IMR-90 (cell line): ENCODE measurements at regions not wholly inside any gene's neighbourhood (a gene's known extent, or its start where the extent isn't known, plus 50 kb on each side); places are given as distances from the start of the nearest gene placed in this dataset.

Experiments
- ATAC-seq: fragments of 200-7000 bp; cut with Tn5 transposase; 2 replicates; pipeline ENCODE4 v1.9.1; 2020; ENCODE audit warnings: low read depth, mild to moderate bottlenecking, moderate library complexity
- BruUV-seq: library from RNA; stranded (reverse); fragments of 400-500 nt; replicated peaks from 2 replicates; lab custom pipeline; 2021; lab: Mats Ljungman, UMichigan
- CTCF ChIA-PET: fragments of 300-600 bp; formaldehyde crosslinking; extraction: SDS; loops from one replicate; lab custom pipeline; 2021; ENCODE audit warnings: antibody characterized with exemption; lab: Yijun Ruan, JAX
- POLR2A ChIA-PET: fragments of 300-600 bp; sonication (Branson Sonifier 250); formaldehyde crosslinking; loops from one replicate; lab custom pipeline; 2022; ENCODE audit warnings: antibody characterized with exemption; ENCODE audit not compliant: unreplicated experiment; lab: Charles Lee
- DNase-seq: peaks from one replicate; pipeline ENCODE4 v3.0.0; 2013
- H2AFZ ChIP-seq: replicated peaks from 2 replicates; pipeline ENCODE3; 2013; ENCODE audit warnings: low read length, mild to moderate bottlenecking; ENCODE audit not compliant: poor library complexity
- H2AK5ac ChIP-seq: 2 replicates; pipeline ENCODE4 v1.6.1; 2013; ENCODE audit warnings: low read depth, low read length, inconsistent platforms
- H2AK9ac ChIP-seq: replicated peaks from 2 replicates; pipeline ENCODE3; 2013; ENCODE audit warnings: mild to moderate bottlenecking, low read depth, low read length, moderate library complexity; ENCODE audit not compliant: poor library complexity
- H2BK120ac ChIP-seq: 2 replicates; pipeline ENCODE4 v1.6.1; 2013; ENCODE audit warnings: low read depth, low read length, inconsistent platforms
- H2BK15ac ChIP-seq: 3 replicates; pipeline ENCODE4 v1.6.1; 2013; ENCODE audit warnings: low read depth, low read length, inconsistent platforms
- H2BK20ac ChIP-seq: 2 replicates; pipeline ENCODE4 v1.6.1; 2013; ENCODE audit warnings: low read depth, mild to moderate bottlenecking, inconsistent platforms, low read length, moderate library complexity
- H2BK5ac ChIP-seq: 2 replicates; pipeline ENCODE4 v1.6.1; 2013; ENCODE audit warnings: mild to moderate bottlenecking, low read depth, low read length, inconsistent platforms; ENCODE audit not compliant: poor library complexity, severe bottlenecking
- H3K14ac ChIP-seq: replicated peaks from 2 replicates; pipeline ENCODE4 v1.6.1; 2013; ENCODE audit warnings: low read depth, low read length, inconsistent platforms
- H3K18ac ChIP-seq: 2 replicates; pipeline ENCODE4 v1.6.1; 2013; ENCODE audit warnings: low read depth, low read length, control low read depth
- H3K23ac ChIP-seq: 2 replicates; pipeline ENCODE4 v1.6.1; 2013; ENCODE audit warnings: low read depth, low read length, inconsistent platforms
- H3K27ac ChIP-seq: 2 replicates; pipeline ENCODE4 v1.5.1; 2013; ENCODE audit warnings: mild to moderate bottlenecking, control low read depth, low read length; ENCODE audit not compliant: insufficient read depth
- H3K27me3 ChIP-seq: 2 replicates; pipeline ENCODE4 v1.6.1; 2013; ENCODE audit warnings: low read length; ENCODE audit not compliant: control insufficient read depth, insufficient read depth
- H3K36me3 ChIP-seq: 2 replicates; pipeline ENCODE4 v1.6.1; 2013; ENCODE audit warnings: low read length, mixed read lengths; ENCODE audit not compliant: control insufficient read depth, insufficient read depth
- H3K4ac ChIP-seq: 2 replicates; pipeline ENCODE4 v1.6.1; 2013; ENCODE audit warnings: low read depth, low read length, inconsistent platforms
- H3K4me1 ChIP-seq: 2 replicates; pipeline ENCODE4 v1.6.1; 2013; ENCODE audit warnings: low read length, mixed read lengths; ENCODE audit not compliant: control insufficient read depth, insufficient read depth
- H3K4me2 ChIP-seq: 2 replicates; pipeline ENCODE4 v1.6.1; 2013; ENCODE audit warnings: low read depth, mild to moderate bottlenecking, control low read depth, low read length, moderate library complexity
- H3K4me3 ChIP-seq: 2 replicates; pipeline ENCODE4 v1.5.1; 2013; ENCODE audit warnings: low read depth, mild to moderate bottlenecking, control low read depth, low read length, moderate library complexity; ENCODE audit not compliant: insufficient read depth
- H3K56ac ChIP-seq: 2 replicates; pipeline ENCODE4 v1.6.1; 2013; ENCODE audit warnings: low read length, inconsistent platforms; ENCODE audit not compliant: insufficient read depth; ENCODE audit errors: extremely low read depth
- H3K79me1 ChIP-seq, 2 experiments: 2 replicates each; pipeline ENCODE4 v1.6.1; 2013; ENCODE audit warnings: low read length in 2 of 2, inconsistent platforms in 1 of 2, low read depth in 1 of 2
- H3K9ac ChIP-seq: 2 replicates; pipeline ENCODE4 v1.6.1; 2013; ENCODE audit warnings: low read depth, low read length, control low read depth
- H3K9me1 ChIP-seq: 2 replicates; pipeline ENCODE4 v1.6.1; 2013; ENCODE audit warnings: low read length, inconsistent platforms; ENCODE audit not compliant: insufficient read depth
- H3K9me3 ChIP-seq: 2 replicates; pipeline ENCODE4 v1.6.1; 2013; ENCODE audit warnings: low read length; ENCODE audit not compliant: control insufficient read depth, insufficient read depth
- H4K20me1 ChIP-seq: 2 replicates; pipeline ENCODE4 v1.6.1; 2013; ENCODE audit warnings: low read length, inconsistent platforms; ENCODE audit not compliant: insufficient read depth
- H4K5ac ChIP-seq: 2 replicates; pipeline ENCODE4 v1.6.1; 2013; ENCODE audit warnings: mild to moderate bottlenecking, low read depth, low read length, control low read depth
- H4K8ac ChIP-seq, 2 experiments: 2 replicates each; pipeline ENCODE4 v1.6.1; 2013; ENCODE audit warnings: low read depth in 2 of 2, low read length in 2 of 2, control low read depth in 1 of 2, inconsistent platforms in 1 of 2
- H4K91ac ChIP-seq: 2 replicates; pipeline ENCODE4 v1.6.1; 2013; ENCODE audit warnings: low read depth, low read length, inconsistent platforms; ENCODE audit not compliant: insufficient read depth
- CHD1 ChIP-seq: IDR thresholded peaks from 2 replicates; pipeline ENCODE4 v1.6.1; 2012; ENCODE audit warnings: low read depth, low read length, improper control_type of control experiment
- CTCF ChIP-seq: conservative IDR thresholded peaks from 2 replicates; pipeline ENCODE4 v1.5.1; 2012; ENCODE audit warnings: mild to moderate bottlenecking, low read depth, low read length, improper control_type of control experiment
- NFE2L2 ChIP-seq: fragments of 150-350 bp; IDR thresholded peaks from 2 replicates; pipeline ENCODE4 v1.6.1; 2016; ENCODE audit warnings: low read depth, mild to moderate bottlenecking, low read length
- dilution Hi-C: fragments of 300-500 bp; cut with HindIII; formaldehyde crosslinking; loops from one replicate; pipeline ENCODE4 v1.14.3; 2018; ENCODE audit warnings: low sequenced_read_pairs; ENCODE audit not compliant: unreplicated experiment
- in situ Hi-C: fragments of 300-500 bp; cut with MboI; formaldehyde crosslinking; loops from 3 replicates; pipeline ENCODE4 v1.14.3; 2019; ENCODE audit warnings: low sequenced_read_pairs, inconsistent platforms, mixed read lengths
- intact Hi-C: fragments of 100-400 bp; cut with micrococcal nuclease; formaldehyde crosslinking; loops from 2 replicates; pipeline ENCODE4 v1.10.0; 2022
- TF ChIP-seq, protein P1 (sequence below): fragments of 150-350 bp; IDR thresholded peaks from 2 replicates; pipeline ENCODE4 v1.6.1; 2016; ENCODE audit warnings: low read depth, mild to moderate bottlenecking, low read length, moderate library complexity, borderline replicate concordance

GRCh38 chr15:31806106-31806505, 224.2 kb upstream of the CHRNA7 start:
- ATAC-seq, result no peak
- POLR2A ChIA-PET, result no interaction called here
- no peak overlapping the region for H3K23ac ChIP-seq

More at GRCh38 chr15:31806106-31806505, 224.2 kb upstream of the CHRNA7 start:
- H2BK15ac ChIP-seq, result no peak overlapping the region
- intact Hi-C loops, result no loop called here
- BruUV-seq, result no TSS peak
- no peaks in the 10 kb centered on the region for H3K27me3 ChIP-seq
- H2AFZ ChIP-seq, result no peak overlapping the region
- no peak overlapping the region for H3K9ac ChIP-seq
- H3K14ac ChIP-seq, result no peak overlapping the region
- H3K4ac ChIP-seq, result no peak overlapping the region
- no peak for TF ChIP-seq NFE2L2
- TF ChIP-seq, protein P1, sequence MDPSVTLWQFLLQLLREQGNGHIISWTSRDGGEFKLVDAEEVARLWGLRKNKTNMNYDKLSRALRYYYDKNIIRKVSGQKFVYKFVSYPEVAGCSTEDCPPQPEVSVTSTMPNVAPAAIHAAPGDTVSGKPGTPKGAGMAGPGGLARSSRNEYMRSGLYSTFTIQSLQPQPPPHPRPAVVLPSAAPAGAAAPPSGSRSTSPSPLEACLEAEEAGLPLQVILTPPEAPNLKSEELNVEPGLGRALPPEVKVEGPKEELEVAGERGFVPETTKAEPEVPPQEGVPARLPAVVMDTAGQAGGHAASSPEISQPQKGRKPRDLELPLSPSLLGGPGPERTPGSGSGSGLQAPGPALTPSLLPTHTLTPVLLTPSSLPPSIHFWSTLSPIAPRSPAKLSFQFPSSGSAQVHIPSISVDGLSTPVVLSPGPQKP, result no peak
- no peak for TF ChIP-seq CHD1
- no peak for TF ChIP-seq CTCF
- H2AK5ac ChIP-seq, result no peak overlapping the region
- no peak overlapping the region for H4K5ac ChIP-seq
- H3K27ac ChIP-seq, result no peak overlapping the region
- H2AK9ac ChIP-seq, result no peak overlapping the region
- no peak overlapping the region for H2BK20ac ChIP-seq
- H3K9me1 ChIP-seq, result no peaks in the 10 kb centered on the region
- no peak overlapping the region for H4K91ac ChIP-seq
- H3K36me3 ChIP-seq, result no peaks in the 10 kb centered on the region
- no peak overlapping the region for H4K8ac ChIP-seq
- H4K20me1 ChIP-seq, result no peaks in the 10 kb centered on the region
- DNase-seq, result no peak
- dilution Hi-C loops, result no loop called here
- no peak overlapping the region for H3K18ac ChIP-seq
- no peak overlapping the region for H3K56ac ChIP-seq
- no peak overlapping the region for H2BK120ac ChIP-seq
- no peak overlapping the region for H2BK5ac ChIP-seq
- in situ Hi-C loops, result no loop called here
- no peaks in the 10 kb centered on the region for H3K79me1 ChIP-seq
- H3K9me3 ChIP-seq, result 0 out of 2 replicates have a peak, but pooled peaks cover 1% of the 10 kb centered on the region
- H3K4me2 ChIP-seq, result no peak overlapping the region
- no peak overlapping the region for H3K4me3 ChIP-seq
- CTCF ChIA-PET, result no interaction called here
- H3K4me1 ChIP-seq, result no peaks in the 10 kb centered on the region
